HG03108 (cell line): ENCODE measurements at regions not wholly inside any gene's neighbourhood (a gene's known extent, or its start where the extent isn't known, plus 50 kb on each side); places are given as distances from the start of the nearest gene placed in this dataset.

ENCODE experiments used
- ATAC-seq: cut with Tn5 transposase; IDR thresholded peaks from one replicate; pipeline ENCODE4 v1.9.1; 2021; ENCODE audit warnings: moderate library complexity; ENCODE audit not compliant: unreplicated experiment

- ATAC-seq = no peak
Measured at GRCh38 chr18:66759050-66759828, 155.3 kb upstream of the CDH19 start.

- ATAC-seq = no peak
Measured at GRCh38 chr18:66757946-66758345, 154.1 kb upstream of the CDH19 start.

DNA sequence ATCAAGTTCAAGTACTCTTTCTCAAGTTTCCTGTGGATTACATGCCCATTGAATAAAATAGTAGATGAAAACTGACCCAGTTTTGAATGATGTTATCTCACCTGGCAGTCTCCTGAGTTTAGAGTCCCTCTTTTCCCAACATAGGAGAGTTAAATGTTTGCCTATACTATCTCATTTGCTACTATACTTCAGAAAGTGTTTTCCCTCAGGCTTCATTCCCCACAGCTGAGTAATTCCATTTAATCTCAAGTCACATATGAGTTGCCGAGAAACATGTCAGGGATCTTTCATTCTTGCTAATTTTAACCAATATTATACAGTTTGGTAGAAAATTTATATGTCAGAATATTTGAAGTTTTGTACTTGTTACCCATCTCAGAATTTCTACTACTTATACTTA is 150.4 kb upstream of the CDH19 start:
- no peak for ATAC-seq

- ATAC-seq = no peak
Measured at GRCh38 chr18:66752733-66753132, 148.8 kb upstream of the CDH19 start.

- no peak for ATAC-seq
Measured at GRCh38 chr18:66749481-66750035, 145.7 kb upstream of the CDH19 start.

DNA sequence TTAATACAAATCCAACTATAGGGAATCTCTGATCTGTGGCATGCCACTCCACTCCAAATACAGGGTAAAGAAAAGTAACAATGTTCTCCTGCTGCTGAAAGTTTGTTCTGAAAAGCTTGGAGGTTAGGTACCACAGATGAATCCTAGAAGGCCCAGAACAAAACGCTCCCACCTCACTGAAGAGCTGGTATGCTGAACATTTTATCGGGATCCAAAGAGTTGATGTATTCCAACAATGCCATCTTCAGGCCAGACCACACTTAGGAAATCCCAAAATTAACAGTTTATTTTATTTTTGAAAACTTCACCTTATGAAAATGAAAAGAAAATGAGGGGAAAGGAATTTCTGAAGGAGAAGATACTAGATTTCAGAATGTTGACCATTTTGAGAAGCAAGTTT is 145.1 kb upstream of the CDH19 start:
- no peak for ATAC-seq

GRCh38 chr18:66742832-66743231 is 138.9 kb upstream of the CDH19 start:
- ATAC-seq = no peak

GRCh38 chr18:66735933-66736332 is 132.0 kb upstream of the CDH19 start:
- no peak for ATAC-seq

- no peak for ATAC-seq
Measured at GRCh38 chr18:66734451-66734850, 130.6 kb upstream of the CDH19 start.

DNA sequence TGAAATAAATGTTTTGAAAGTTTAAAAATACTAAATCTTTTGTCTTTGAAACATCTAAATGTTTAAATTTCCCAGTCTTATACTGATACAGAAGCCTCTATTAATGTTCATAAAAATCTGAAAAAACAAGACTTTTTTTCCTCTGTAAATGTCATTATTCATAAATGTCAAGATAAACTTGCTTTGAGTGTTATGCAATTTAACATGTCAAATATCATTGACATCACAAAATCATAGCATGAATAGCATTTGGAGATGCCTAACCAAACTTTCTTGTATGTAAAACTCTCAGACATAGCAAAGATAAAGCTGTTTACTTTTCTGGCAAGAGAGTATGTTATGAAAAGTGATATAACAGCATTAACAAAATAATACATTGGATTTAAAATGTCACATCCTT is 128.0 kb upstream of the CDH19 start:
- no peak for ATAC-seq

GRCh38 chr18:66729442-66730239 is 125.8 kb upstream of the CDH19 start:
- no peak for ATAC-seq

- no peak for ATAC-seq
Measured at GRCh38 chr18:66728951-66729350, 125.1 kb upstream of the CDH19 start.

DNA sequence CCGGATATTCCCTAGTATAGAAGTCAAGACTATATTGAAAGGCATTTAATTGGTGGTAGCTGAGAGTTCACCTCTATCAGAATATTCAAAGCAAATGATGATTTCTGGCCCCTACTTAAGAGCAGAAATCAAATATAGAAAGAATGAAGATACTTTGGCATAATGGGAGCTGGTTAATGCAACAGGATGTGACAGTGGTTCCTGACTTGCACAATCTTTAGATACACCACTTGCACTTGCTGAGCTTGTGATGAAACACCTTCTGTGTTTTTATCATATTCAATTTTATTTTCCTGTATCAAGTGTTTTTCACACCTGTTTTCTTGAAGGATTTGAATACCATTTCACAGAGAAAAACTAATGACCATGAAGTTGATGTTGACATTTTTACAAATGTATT is 124.1 kb upstream of the CDH19 start:
- no peak for ATAC-seq

DNA sequence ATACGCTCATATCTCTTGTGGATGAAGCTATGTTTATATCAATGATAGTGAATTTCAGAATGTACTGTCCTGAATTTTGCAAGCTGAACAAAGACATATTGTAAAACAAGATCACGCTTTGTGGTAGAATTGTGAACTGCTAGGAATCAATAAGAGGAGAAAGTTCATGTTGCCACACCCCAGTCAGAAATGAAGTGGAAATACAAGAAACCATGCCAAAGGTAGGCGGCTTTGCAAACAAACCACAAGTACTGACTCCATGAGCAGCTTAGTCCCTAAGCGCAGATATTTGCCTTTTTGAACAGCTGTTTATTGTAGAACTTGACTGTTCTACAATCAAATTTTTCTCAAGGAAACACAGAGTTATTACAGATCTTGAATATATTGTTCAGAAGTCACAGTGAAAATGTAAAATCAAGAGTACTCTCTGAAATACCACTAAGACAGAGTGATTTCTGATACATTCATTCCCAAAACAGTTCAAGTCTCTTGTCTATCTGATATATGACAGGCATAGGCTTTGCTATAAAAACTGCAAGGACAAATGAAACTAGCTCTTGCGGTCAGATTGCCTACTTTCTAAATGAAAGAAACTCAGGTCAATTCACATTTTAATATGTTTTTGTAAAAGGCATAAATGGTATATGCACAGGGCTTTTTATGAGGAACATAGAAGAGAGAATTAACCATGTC is 120.9 kb upstream of the CDH19 start:
- ATAC-seq = no peak

DNA sequence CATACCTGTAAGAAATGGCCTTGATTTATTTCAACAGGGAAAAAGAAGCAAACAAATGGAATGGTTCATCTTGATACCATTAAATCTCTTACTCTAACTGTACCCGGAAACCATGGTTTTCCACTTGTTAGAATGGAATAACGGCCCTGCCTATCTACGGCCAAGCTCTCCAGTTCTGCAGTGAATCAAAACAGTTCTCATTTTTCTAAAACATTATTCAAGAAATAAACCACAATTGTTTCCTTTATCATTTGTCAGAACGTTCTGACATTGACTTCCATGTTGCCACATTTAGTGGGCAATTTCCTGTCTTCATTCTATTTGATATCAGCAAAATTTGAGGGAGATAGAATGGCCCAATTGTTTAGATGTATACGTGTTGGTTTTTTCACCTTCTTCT is 118.8 kb upstream of the CDH19 start:
- no peak for ATAC-seq

GRCh38 chr18:66708646-66709045 is 104.8 kb upstream of the CDH19 start:
- no peak for ATAC-seq

DNA sequence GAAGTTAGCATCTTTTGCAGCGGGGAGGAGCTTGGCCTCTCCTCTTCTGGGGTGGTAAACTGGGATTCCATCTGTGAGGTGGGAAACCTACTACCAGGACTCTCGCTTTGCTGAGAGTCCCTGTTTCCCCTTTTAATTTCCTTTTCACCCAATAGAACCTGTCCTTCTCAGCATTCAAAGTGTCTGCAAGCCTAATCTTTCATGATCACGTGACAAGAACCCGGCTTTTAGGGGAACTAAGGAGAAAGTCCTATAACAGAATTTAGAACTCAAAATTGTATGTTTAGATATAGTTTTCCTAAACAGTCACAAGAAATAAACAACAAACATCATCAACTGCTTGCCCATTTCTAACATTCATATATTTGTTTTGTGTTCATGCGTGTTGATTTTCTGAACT is 103.6 kb upstream of the CDH19 start:
- no peak for ATAC-seq

GRCh38 chr18:66695281-66695680 is 91.4 kb upstream of the CDH19 start:
- ATAC-seq = no peak

DNA sequence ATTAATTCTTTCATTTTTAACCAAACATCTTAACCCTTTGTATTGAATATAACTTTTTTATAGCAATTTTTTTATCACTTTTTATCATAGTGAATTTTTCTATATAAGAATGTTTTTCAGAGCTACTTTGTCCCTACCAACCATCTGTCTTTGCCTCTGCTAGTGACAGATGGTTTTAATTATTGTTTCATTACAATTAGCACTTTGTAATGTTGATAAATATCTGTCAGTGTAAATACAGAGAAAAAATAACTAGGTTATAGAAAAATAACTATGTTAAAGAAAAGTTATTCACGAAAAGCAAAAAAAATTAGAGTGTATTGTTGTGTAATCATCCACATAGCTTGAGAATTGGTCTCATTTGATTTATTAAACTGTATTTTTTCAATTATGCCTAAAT is 91.0 kb upstream of the CDH19 start:
- ATAC-seq = no peak

DNA sequence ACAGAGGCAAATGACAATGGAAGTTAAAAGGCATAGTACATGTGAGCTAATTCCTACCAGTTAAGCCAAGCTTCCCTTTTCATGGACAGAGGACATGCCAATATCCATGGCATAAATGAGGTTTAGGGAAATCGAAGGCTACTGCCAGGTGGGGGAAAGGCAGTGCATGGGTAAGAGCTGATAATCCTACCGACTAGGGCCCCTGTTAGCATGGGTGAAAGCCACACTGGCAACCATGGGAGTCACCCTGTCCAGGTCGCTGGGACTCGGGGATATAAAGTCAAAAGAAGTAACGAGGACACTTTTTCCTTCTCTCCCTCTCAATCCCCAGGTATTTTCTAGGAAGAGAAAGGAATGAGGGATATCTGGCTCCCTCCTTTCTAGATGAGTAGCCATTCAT is 83.7 kb upstream of the CDH19 start:
- ATAC-seq = no peak

DNA sequence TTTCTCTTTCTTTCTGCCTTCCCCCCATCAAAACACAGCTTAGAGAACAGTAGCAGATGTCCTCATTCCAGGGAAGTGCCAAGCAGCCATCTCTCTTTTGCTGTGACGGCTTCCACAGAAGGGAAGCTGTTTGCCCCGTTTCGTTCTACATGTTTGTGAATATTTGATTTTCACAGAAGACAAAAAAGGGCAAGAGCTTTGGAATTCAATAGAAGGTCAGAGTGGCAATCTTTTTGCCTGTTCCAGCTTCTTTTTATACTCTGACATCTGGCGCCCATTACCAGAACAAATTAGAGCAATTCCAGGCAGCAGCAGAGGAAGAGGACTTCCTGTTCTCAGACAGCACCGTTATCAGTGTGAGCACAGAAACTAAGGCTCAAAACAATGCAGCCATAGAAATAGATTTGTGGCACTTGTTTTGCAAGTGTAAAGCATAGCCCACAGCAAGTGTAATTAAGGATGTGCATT is 79.0 kb upstream of the CDH19 start:
- ATAC-seq = no peak
